ENCODE measurements at regions not wholly inside any gene's neighbourhood (a gene's known extent, or its start where the extent isn't known, plus 50 kb on each side); places are given as distances from the start of the nearest gene placed in this dataset.

DNA sequence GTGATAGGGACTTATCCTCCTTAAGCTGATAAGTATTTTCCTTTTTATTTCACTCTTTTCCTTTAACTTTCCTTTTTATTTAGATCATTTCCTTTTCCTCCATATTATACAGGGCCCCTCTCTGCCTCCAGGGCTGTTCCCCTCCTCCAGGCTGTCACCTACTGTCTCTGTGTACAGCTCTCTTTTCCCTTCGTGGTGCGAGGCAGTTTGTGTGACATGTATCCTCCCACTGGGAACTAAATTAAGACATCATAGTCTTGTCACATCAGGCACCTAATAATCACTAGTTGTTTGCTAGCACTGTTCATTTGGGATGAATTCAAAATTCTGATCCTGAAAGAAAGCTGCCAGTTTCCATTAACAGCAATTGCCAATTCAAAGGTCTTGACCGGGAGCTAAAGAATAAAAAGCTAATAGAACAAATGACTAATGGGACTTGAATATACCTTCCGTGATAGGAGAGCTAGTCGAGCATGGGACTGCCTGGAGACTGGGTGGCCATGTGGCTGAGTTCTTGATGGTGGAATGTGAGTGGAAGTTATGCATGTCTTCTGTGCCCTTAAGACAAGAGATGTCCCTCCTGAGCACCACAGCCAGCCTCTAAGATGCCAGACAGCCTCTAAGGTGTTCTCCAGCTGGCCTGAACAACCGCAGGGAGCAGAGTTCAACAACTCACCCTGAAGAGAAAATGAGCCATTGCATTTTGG is 77.7 kb upstream of the LRRC55 start:
- DNase-seq: no peak

DNA sequence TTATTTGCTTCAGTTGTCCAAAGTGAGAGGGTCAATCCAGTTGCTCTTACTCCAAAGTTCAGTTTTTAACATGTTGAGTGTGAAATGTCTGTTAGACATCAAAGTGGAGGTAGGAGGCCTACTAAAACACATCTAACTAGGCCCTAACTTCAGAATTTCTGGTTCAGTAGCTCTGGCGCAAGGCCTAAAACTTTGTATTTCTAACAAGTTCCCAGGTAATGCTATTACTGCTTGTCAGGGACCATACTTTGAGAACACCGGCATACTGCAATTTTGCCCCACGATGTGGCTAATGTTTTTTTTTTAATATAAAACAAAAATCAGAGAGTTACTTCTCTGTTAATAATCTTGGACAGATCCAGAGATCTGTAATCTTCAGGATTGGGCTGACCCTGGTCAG is 72.4 kb upstream of the LRRC55 start:
- no peak for DNase-seq

DNA sequence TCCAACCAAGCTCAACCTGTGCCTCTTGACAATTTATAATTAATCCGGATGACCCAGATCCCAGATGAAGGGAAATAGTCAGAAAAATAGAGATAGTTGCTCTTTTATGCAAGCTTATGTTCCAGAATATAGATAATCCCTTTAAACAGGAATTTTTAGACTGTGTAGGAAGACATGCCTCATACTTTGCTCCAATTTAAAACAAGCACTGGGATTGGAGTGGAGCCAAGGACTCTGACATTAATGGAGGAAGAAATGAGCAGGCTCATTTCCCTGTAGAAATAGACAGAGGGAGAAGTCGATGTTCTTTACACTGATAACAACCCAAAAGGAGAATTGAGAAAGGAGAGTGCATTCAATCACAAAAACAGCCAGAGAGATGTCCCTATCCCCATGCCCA is 70.1 kb upstream of the LRRC55 start:
- DNase-seq: no peak

DNA sequence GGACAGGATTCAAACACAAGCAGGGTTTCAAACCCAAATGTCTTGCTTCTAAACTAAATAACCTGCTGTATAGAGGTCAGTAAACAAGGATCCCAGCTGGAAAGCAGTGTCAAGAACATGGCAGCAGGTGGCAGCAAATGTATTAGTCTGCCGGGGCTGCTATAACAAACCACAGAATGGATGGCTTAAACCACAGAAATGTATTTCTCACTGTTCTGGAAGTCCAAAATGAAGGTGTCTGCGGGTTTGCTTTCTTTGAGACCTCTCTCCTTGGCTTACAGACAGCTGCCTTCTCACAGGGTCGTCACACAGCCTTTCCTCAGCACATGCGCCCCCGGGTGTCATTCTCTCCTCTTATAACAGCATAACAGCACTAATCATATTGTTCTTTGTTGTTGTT is 65.1 kb upstream of the LRRC55 start:
- peak; percentile 55 to 68 (median 62) for DNase-seq

DNA sequence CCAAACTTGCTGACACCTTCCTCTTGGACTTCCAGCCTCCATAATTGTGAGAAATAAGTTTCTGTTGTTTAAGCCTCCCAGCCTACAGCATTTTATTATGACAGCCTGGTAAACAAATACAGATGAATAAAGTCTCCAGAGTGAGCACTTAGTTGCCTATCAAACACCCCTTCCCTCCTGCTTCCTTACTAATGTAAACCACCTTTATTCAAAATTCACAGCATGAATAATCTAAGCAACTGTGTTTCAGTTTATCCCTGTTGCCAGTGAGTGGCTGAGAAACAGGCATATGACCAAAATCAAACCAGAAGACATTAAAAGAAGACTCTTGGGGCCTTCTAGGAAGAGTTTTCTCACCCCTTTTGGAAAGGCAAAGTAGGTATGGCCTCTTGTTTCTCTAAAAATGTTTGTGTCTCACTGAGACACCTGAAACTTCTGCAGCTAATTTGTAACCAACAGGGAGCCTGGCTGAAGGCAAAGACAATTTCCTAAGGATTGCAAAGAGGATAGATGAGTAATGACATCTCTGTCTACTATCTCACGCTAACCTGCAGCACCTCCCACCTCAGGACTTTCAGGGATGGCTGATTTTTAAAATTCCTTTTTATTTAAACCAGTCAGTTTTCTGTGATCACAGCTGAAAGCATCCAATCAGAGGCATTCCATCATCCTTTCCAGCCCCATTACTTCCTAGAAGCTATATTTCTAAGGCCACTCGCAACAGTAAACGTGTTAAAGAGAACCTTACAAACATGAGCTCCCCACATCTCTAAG is 61.4 kb upstream of the LRRC55 start:
- DNase-seq: no peak

DNA sequence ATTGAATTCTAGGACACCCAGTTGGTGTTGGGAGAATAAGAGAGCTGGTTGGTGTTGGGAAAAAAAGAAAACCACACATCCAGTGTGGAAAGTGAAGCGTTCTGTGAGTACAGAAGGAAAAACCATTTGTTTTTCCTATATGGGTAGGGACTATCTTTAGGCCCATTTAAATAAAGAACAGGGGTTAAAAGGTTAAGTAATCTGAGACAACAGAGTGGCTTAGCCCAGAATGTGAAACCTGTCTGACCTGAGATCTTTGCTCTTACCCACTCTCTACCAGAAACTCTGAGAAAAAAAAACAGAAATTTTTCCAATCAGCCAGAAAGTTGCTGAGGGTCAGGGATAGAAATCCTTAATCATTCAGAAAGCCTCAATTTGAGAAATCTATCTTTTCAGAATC is 59.8 kb upstream of the LRRC55 start:
- no peak for DNase-seq

DNA sequence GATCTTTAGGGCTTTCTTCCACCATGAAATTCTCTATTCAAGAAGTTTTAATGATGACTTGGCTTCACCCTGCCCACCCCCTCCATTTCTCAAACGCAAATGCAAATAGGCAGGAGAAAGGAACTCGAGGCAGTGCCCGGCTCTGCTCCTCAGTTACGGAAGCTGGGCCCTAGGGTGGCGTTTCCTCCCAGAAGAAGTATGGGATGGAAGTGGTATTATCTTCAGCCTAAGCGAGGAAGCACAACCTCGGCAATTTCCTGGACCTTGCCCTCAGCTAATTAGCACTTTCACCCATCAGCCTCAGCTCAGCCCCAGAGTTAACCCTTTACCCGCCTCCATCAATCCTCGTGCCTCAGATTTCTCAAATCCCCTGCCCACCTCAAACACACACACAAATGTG is 58.2 kb upstream of the LRRC55 start:
- DNase-seq: peak in 1 of 4 experiments; percentile 1

DNA sequence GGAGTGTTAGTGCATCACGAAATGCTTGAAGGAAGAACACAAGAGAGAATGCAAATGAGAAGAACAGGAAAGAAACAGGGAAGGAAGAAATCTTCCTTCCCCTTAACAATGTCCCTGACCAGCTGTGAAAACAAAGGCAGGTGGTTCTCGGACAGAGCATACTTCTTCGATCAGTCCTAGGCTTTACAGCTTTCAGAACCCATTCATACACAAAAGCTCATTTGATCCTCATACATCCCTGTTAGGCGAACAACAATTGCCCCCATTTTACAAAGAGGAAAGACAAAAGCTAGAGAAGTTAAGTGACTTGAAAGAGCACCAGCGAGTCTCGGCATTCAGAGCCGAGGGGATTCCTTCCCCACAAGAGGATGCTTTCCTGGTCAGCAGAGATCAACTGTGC is 57.2 kb upstream of the LRRC55 start:
- no peak for DNase-seq

DNA sequence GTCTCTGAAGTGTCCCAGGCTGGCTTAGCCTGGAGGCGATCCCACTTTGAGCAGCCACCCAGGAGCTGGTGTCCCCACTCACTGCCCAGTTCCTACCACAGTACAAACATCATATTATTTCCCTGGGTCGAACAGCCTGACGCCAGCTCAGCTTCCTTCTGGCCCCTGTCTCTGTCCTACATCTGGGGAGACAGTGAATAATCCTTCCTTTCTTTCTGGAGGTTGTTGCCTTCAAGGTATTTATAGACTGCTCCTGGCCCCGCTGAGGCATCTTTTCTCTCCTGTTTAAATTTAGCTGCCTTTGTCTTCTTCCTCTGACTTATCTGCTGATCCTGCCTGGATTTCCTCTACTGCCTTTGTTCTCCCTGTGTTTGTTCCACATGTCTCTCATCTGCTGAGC is 56.8 kb upstream of the LRRC55 start:
- no peak for DNase-seq

DNA sequence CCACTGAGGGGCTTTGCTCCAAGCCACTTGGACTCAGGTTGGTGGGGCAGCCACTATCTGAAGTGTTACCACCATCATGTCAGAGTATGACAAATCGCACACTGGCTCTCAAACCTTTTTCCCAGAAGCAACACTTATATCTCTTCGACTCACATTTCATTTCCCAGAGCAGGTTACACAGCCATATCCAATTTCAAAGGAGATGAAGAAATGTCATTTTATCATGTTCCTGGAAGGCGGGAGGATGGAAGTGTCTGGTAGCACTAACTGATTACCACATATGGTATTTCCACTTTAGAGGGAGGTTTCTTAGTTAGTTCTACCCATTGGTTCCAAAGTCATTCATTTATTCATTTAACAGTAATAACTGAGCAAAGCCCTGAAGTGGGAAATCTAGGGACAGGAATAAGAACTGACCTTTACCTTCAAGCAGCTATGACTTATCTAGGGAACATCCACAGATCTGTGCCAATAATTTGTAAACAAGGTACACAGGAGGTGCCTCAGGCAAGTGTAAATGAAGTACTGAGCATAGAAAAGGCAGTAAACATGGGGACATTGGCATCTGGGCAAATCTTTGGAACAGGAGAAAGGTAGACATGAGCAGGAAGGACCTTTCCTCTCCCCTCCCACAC is 54.9 kb upstream of the LRRC55 start:
- DNase-seq: no peak

DNA sequence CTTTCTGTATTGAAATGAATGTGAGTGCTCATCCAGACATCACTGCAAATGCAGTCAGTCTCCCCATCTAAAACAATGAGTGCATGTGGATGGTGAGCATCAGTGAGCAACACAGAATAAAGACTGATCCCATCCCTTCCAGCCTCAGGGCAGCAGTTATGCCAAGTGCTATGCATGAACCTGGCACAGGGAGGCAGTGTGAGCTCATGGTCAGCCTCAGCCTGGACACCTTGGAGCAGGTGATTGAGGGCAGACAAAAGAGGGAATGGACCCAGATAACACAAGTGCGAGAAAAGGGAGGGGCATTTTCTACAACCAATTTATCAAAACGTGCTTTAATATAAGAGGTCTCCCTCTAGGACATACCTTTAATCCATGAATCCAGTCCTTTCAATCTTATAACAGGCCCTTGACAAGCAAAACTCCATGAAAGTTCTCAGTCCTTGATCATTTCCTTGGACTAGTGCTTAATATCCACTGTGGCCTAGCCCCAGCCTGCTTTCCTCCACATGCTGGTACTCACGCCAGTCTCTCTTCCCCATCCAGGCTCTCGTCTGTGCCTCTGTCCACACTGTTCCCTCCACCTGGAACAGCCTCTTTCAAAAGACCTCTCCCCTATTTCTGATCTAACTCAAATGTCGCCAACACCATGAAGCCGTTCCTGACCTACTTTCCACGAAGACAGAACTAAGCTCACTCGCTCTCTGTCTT is 50.5 kb upstream of the LRRC55 start:
- DNase-seq: peak in 3 of 4 experiments; percentile 5 to 28 (median 6)

Measured in suppressor macrophage (primary cell).